H1 (cell line): ENCODE measurements at regions not wholly inside any gene's neighbourhood (a gene's known extent, or its start where the extent isn't known, plus 50 kb on each side); places are given as distances from the start of the nearest gene placed in this dataset.

Source experiments
- BRCA1 ChIP-seq: IDR thresholded peaks from 2 replicates; pipeline ENCODE4 v1.6.1; 2012; ENCODE audit warnings: low read depth, low read length, improper control_type of control experiment
- CHD7 ChIP-seq: fragments of 300-600 bp; sonication (generic); IDR thresholded peaks from 2 replicates; pipeline ENCODE4 v1.7.1; 2012; ENCODE audit warnings: low read length, moderate library complexity, mild to moderate bottlenecking, inconsistent platforms; ENCODE audit not compliant: insufficient replicate concordance
- CREB1 ChIP-seq: IDR thresholded peaks from 2 replicates; pipeline ENCODE4 v1.6.1; 2012; ENCODE audit warnings: inconsistent platforms
- HDAC6 ChIP-seq: IDR thresholded peaks from one replicate; pipeline ENCODE4 v1.7.1; 2012; ENCODE audit warnings: low read depth, mild to moderate bottlenecking, inconsistent platforms, low read length, moderate library complexity
- JUND ChIP-seq: IDR thresholded peaks from 2 replicates; pipeline ENCODE4 v1.6.1; 2011; ENCODE audit warnings: mild to moderate bottlenecking, improper control_type of control experiment, low read length
- MAFK ChIP-seq: IDR thresholded peaks from 2 replicates; pipeline ENCODE4 v1.6.1; 2012; ENCODE audit warnings: low read depth, mild to moderate bottlenecking, improper control_type of control experiment, low read length
- NANOG ChIP-seq: IDR thresholded peaks from 2 replicates; pipeline ENCODE4 v1.6.1; 2011; ENCODE audit warnings: low read length, low read depth, mild to moderate bottlenecking, inconsistent platforms; ENCODE audit not compliant: insufficient read depth, poor library complexity, severe bottlenecking
- SIX5 ChIP-seq: IDR thresholded peaks from 2 replicates; pipeline ENCODE4 v1.6.1; 2011; ENCODE audit warnings: mild to moderate bottlenecking, low read depth, low read length
- TBP ChIP-seq: IDR thresholded peaks from 2 replicates; pipeline ENCODE4 v1.6.1; 2011; ENCODE audit warnings: low read depth, low read length, improper control_type of control experiment
- TF ChIP-seq, protein P1 (sequence below), 3 experiments: IDR thresholded peaks; 1 replicate in 2 of 3; 2 replicates in 1 of 3; pipeline versions ENCODE4 v1.5.1 to v1.6.1; 2011; ENCODE audit warnings: low read length in 3 of 3, mild to moderate bottlenecking in 3 of 3, inconsistent platforms in 2 of 3, low read depth in 1 of 3, moderate library complexity in 1 of 3; ENCODE audit not compliant: insufficient read depth in 1 of 3; ENCODE audit errors: control extremely low read depth in 1 of 3

DNA sequence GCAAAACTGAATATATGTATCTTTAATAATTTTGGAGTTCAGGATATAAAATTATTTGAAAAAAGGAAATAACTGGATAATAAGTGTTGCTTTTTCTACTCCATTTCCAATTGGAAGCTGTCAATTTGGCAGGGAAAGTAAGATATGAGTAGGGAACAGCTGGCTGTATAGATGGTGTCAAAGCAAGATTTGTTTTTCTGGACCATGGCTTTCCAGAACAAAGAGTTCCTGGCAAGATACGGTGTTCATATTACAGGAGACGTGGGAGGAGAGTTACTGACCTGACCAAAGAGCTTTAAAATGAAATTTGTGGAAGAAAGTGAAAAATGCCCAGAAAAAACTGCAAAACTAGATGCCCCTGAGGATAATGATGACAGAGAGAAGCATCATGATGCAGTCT is 442.7 kb upstream of the KIRREL3 start (continued):
- TF ChIP-seq CHD7: no peak
- TF ChIP-seq NANOG: no peak
- no peak for TF ChIP-seq CREB1
- no peak for TF ChIP-seq HDAC6
- TF ChIP-seq SIX5: no peak
- no peak for TF ChIP-seq TBP
- TF ChIP-seq, protein P1, sequence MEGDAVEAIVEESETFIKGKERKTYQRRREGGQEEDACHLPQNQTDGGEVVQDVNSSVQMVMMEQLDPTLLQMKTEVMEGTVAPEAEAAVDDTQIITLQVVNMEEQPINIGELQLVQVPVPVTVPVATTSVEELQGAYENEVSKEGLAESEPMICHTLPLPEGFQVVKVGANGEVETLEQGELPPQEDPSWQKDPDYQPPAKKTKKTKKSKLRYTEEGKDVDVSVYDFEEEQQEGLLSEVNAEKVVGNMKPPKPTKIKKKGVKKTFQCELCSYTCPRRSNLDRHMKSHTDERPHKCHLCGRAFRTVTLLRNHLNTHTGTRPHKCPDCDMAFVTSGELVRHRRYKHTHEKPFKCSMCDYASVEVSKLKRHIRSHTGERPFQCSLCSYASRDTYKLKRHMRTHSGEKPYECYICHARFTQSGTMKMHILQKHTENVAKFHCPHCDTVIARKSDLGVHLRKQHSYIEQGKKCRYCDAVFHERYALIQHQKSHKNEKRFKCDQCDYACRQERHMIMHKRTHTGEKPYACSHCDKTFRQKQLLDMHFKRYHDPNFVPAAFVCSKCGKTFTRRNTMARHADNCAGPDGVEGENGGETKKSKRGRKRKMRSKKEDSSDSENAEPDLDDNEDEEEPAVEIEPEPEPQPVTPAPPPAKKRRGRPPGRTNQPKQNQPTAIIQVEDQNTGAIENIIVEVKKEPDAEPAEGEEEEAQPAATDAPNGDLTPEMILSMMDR (IDR thresholded peaks at IDR 0.05; ENCODE audit: control extremely low read depth in 1 of 3, insufficient read depth in 1 of 3, low read depth in 1 of 3, low read length in 3 of 3): no peak
- no peak for TF ChIP-seq MAFK
- no peak for TF ChIP-seq BRCA1
- no peak for TF ChIP-seq JUND
